Ishikawa (cell line): ENCODE measurements at regions not wholly inside any gene's neighbourhood (a gene's known extent, or its start where the extent isn't known, plus 50 kb on each side); places are given as distances from the start of the nearest gene placed in this dataset.

Experiments
- CEBPB ChIP-seq: IDR thresholded peaks from 2 replicates; pipeline ENCODE4 v1.6.1; 2012
- CREB1 ChIP-seq: IDR thresholded peaks from 2 replicates; pipeline ENCODE4 v1.6.1; 2012; ENCODE audit warnings: low read depth
- EGR1 ChIP-seq: IDR thresholded peaks from 2 replicates; pipeline ENCODE4 v1.6.1; 2012
- EP300 ChIP-seq: IDR thresholded peaks from 2 replicates; pipeline ENCODE4 v1.6.1; 2012; ENCODE audit warnings: borderline replicate concordance
- FOXM1 ChIP-seq: IDR thresholded peaks from 2 replicates; pipeline ENCODE4 v1.6.1; 2012; ENCODE audit warnings: low read depth, borderline replicate concordance
- MAX ChIP-seq: IDR thresholded peaks from 2 replicates; pipeline ENCODE4 v1.6.1; 2012
- NFIC ChIP-seq: IDR thresholded peaks from 2 replicates; pipeline ENCODE4 v1.6.1; 2012
- RAD21 ChIP-seq: IDR thresholded peaks from 2 replicates; pipeline ENCODE4 v1.6.1; 2012; ENCODE audit warnings: low read depth
- REST ChIP-seq: IDR thresholded peaks from 2 replicates; pipeline ENCODE4 v1.6.1; 2012; ENCODE audit warnings: low read depth, mild to moderate bottlenecking
- TAF1 ChIP-seq: IDR thresholded peaks from 2 replicates; pipeline ENCODE4 v1.6.1; 2012; ENCODE audit warnings: low read depth, mild to moderate bottlenecking
- TCF12 ChIP-seq: IDR thresholded peaks from 2 replicates; pipeline ENCODE4 v1.6.1; 2012; ENCODE audit warnings: low read depth
- TEAD4 ChIP-seq: IDR thresholded peaks from 2 replicates; pipeline ENCODE4 v1.6.1; 2012
- USF1 ChIP-seq: IDR thresholded peaks from 2 replicates; pipeline ENCODE4 v1.6.1; 2012
- YY1 ChIP-seq: IDR thresholded peaks from 2 replicates; pipeline ENCODE4 v1.6.1; 2012; ENCODE audit warnings: low read depth
- ZBTB7A ChIP-seq: IDR thresholded peaks from 2 replicates; pipeline ENCODE4 v1.6.1; 2012; ENCODE audit warnings: low read depth

- TF ChIP-seq EP300, result no peak
- no peak for TF ChIP-seq YY1
- no peak for TF ChIP-seq RAD21
- no peak for TF ChIP-seq NFIC
- TF ChIP-seq TCF12, result no peak
- TF ChIP-seq REST, result no peak
- TF ChIP-seq CEBPB, result no peak
- no peak for TF ChIP-seq TEAD4
- no peak for TF ChIP-seq ZBTB7A
- TF ChIP-seq USF1, result no peak
- TF ChIP-seq EGR1, result no peak
- TF ChIP-seq CREB1, result no peak
- TF ChIP-seq TAF1, result no peak
These were observed 97.7 kb upstream of the PARD3 start for GRCh38 chr10:34912771-34913170.

GRCh38 chr10:34911661-34912205 is 96.6 kb upstream of the PARD3 start:
- TF ChIP-seq REST, result no peak
- TF ChIP-seq YY1, result no peak
- TF ChIP-seq CREB1, result no peak
- TF ChIP-seq NFIC, result no peak
- TF ChIP-seq TEAD4, result no peak
- no peak for TF ChIP-seq MAX
- no peak for TF ChIP-seq FOXM1
- no peak for TF ChIP-seq ZBTB7A
- no peak for TF ChIP-seq CEBPB
- no peak for TF ChIP-seq EGR1
- no peak for TF ChIP-seq RAD21
- no peak for TF ChIP-seq EP300
- TF ChIP-seq TAF1, result no peak
- TF ChIP-seq TCF12, result no peak
- no peak for TF ChIP-seq USF1

GRCh38 chr10:34908481-34908880 is 93.4 kb upstream of the PARD3 start:
- no peak for TF ChIP-seq EP300
- TF ChIP-seq TEAD4, result no peak
- no peak for TF ChIP-seq NFIC
- TF ChIP-seq YY1, result no peak
- TF ChIP-seq CREB1, result no peak
- TF ChIP-seq MAX, result no peak
- no peak for TF ChIP-seq RAD21
- no peak for TF ChIP-seq FOXM1
- no peak for TF ChIP-seq TAF1
- TF ChIP-seq CEBPB, result no peak
- TF ChIP-seq REST, result no peak
- no peak for TF ChIP-seq TCF12
- no peak for TF ChIP-seq ZBTB7A
- no peak for TF ChIP-seq USF1
- TF ChIP-seq EGR1, result no peak
